ENCODE measurements at regions not wholly inside any gene's neighbourhood (a gene's known extent, or its start where the extent isn't known, plus 50 kb on each side); places are given as distances from the start of the nearest gene placed in this dataset.
"Not testable (repeated sequence)": the region's sequence is repeated elsewhere in the genome, so short reads cannot be mapped to it uniquely, and the experiment has no call there.

DNA sequence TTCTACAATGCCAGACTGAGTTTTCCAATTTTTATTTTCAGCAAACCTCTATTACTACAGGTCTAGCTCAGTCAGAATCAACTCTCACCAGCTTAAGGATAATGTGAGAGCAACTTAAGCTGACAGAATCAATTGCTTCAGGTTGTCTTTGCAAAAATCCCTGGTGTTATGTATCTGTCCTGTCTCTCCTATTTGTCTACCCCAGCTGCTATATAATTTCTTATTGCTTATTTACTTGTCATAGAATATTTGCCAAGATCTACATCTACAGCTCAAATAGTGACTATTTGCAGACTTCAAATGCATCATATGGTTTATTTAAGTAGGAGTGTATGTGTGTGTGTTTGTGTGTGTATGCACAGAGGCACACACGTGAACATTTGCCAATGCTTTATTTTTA, 54.1 kb downstream of the FOXG1 start:
- DNase-seq, result no peak

DNA sequence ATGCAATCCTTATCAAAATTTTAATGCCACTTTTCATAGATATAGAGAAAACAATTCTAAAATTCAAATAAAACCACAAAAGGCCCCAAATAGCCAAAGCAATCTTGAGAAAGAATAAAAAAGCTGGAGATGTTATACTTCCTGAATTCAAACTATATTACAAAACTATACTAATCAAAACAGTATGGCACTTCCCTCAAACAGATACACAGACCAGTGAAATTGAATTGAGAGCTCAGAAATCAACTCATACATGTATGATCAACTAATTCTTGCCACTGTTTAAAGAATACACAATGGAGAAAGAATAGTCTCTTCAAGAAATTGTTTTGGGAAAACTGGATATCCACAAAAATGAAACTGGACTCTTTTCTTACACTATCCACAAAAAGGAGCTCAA, 55.4 kb downstream of the FOXG1 start:
- no peak for DNase-seq

DNA sequence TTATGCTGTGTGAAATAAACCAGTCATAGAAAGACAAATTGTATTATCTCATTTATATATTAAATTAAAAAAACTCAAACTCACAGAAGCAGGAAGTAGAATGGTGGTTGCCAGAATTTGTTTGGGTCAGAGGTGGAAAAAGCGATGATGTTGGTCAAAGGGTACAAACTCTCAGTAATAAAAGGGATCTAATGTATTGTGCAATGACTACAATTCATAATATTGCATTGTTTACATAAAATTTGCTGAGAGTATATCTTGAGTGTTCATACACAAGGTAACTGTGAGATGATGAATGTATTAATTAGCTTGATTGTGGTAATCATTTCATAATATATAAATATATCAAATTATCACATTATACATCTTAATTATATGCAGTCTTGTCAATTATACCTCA, 56.7 kb downstream of the FOXG1 start:
- DNase-seq, result no peak

DNA sequence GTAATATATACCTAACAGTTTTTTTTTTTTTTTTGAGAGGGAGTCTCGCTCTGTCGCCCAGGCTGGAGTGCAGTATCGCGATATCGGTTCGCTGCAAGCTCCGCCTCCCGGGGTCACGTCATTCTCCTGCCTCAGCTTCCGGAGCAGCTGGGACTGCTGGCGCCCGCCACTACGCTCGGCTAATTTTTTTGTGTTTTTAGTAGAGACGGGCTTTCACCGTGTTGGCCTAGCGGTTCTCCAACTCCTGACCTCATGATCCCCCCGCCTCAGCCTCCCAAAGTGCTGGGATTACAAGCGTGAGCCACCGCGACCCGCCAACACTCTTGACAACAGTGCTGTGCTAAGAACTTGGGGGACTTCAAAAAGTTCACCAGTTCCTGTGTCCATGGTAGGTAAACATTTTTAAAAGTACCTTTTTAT, 63.5 kb downstream of the FOXG1 start:
- DNase-seq, result no peak

DNA sequence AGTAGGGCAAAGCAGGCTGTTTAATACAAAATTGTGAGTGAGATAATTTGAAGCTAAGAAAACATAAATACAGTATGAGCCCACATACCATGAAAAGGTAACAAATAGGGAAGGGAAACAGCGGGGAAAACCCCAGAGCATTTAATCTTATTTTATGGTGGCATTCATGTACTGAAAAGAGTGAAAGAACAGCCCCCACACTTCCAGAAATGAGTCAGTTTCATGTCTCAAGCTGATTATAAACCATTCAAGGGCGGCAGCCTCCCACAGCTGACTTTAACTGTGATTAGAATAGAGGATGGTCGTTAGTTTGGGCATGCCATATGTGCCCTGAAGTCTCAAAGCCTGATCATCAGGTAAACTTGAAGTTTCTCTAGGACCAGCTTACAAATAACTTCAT, 64.5 kb downstream of the FOXG1 start:
- no peak for DNase-seq

DNA sequence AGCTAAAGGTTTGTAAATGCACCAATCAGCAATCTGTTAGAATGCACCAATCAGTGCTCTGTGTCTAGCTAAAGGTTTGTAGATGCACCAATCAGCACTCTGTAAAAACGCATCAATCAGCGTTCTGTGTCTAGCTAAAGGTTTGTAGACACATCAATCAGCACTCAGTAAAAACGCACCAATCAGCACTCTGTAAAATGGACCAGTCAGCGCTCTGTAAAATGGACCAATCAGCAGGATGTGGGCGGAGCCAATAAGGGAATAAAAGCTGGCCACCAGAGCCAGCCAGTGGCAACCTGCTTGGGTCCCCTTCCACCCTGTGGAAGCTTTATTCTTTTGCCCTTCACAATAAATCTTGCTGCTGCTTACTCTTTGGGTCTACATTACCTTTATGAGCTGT, 76.0 kb downstream of the FOXG1 start:
- DNase-seq, result not testable (repeated sequence)

DNA sequence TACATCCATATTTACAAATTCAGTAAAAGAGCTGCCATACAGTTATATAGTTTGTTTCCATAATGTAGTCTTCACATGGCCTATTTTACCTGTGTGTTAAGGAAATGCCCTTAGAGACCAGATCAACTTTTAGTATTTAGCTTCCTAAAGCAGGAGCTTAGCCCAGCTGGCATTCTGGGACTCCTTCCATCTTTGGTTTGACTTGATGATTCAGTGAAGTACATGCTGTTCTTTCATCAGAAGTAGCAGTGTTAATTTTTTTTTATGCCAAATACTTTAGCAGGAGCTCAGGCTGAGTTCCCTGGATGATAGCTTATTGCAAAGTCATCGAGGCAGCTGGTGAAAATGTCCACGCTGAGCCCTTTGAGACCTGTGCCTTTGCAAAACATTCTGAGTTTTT, 101.0 kb downstream of the FOXG1 start:
- no peak for DNase-seq

DNA sequence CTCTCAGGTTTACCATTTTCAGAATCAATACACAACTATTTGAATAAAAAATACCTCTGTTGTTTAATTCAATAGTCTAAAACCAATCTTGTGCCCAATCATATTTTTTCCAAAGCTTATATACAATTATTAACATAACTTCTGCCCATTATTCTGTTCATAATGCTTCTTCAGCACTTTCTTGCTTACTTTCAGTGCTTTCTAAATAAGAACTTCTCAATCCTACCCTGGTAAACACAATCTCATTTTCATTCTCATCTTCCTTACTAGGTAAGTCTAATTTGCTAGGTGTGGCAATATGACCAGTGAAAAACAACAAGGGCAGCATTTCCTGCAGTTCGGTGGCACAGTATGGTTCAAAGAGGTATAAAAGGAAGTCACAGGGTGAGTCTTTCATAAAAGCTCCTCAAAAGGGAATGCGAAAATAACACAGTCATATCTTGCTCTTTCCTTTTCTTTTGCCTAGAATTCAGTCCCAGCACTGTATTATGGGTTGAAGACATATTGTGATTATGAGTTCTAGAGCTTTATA, 103.5 kb downstream of the FOXG1 start:
- no peak for DNase-seq

DNA sequence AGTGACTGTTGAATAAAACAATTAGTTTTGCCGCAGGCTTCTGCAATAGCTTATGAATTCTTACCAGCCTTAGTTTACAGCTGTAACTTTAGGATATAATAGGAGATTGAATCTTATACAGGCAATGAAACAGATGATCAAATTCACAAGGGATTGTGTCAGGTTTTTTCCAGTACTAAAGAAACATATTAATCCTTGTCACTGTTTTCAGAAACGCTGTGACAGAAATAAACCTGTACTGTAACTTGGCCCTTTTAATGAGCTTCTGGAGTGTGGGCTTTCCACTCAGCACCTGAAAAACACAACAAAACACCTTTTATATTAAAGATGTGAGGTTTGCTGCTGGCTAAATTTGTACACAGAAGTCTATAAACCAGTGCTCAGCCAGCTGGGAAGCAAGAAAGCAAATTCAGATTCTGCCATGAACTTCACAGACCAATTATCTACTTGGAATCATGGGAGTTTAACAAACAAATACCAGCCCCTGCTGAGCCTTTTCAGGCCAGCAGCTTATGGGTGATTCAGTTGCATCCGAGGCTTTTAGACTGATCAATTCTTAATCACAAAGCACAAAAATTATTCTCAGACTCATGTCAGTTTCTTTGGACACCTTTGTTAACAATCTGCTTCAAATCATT, 109.5 kb downstream of the FOXG1 start:
- no peak for DNase-seq

DNA sequence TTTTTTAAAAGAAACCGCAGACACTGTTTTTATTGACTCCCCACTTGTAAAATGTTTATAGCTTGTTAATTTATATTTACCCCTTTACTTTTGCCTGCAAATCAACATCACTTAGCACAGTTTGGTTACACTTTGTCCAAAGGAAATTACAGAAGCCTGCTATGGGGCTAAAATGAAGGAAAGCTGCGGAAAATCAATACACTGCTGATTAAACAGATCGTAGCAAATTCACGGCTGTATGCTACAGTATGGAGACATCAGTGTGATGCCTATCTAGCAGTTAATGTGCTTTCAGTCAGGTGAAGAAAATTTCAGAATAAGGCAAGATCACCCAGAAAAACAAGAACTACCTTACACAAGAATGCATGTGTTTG, 110.0 kb downstream of the FOXG1 start:
- DNase-seq, result no peak

DNA sequence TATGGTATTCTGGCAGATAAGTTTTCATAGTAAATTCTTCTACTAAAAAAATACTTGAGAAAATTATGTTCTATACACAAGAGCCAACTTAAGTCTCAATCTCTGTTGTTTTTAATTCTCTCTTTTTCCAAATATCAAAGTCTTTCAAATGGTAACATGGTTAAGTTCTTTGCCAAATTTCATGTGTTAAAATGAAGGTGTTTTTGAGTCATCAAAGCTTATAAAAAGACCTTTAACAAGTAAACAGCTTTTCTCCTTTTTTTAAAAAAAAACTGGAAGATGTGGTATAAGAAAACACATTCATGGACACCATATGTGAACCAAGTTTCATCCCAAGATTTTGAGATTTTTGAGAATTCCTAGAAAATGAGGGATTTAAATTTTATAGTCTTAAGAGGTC, 111.3 kb downstream of the FOXG1 start:
- no peak for DNase-seq

DNA sequence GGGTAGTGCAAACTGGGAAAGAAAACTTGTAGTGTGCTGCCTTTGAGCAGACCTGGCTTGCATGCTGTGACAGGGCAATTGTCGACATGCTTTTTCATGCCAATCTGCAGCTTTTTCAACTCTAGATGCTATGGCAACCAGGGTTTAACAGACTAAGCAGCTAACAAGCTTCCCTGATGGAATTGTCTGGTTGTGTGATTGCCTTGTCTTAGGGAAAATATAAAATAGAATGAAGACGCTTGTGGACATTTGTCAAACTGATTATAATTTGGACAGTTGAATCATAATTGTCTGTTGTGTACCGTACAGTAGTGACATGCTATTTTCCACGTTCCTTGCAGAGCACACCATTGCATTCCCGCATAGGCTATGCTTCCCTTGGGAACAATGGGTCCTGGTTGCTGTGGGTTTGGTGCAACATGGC, 113.0 kb downstream of the FOXG1 start:
- no peak for DNase-seq

DNA sequence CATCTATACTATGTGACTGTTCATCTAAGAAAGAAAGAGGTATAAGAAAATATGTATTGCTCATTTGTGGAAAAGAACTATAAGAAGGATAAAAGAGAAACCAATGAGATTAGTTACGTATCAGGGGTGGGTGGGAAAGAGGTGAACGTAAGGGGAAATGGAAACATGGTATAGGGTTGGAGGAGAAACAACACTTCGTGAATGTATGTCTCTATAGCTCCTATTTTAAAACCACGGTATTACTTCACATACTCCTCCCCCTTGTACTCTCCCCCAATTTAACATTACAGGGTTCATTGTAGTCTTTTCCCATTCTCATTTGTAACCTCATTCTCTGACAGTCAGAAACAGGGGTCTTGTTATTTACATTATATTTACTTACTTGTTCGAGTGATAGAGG, 120.4 kb downstream of the FOXG1 start:
- DNase-seq, result no peak

DNA sequence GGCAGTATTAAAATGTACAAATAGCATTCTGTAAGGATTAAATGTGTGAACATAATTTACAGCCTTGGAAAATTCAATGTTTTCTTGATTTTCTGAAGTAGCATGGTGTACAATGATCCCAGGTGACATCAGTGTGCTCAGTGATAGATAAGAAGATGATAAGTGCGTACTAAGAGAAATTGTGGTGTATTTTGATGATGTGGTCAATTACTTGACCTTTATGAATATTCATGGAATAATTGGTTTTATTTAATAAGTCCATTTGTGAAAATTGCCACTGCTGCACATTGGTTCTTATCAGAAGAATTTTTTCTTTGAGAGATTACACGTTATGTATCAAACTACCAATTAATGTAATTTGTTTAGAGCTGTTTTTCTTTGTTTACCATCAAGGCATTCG, 128.8 kb downstream of the FOXG1 start:
- no peak for DNase-seq

DNA sequence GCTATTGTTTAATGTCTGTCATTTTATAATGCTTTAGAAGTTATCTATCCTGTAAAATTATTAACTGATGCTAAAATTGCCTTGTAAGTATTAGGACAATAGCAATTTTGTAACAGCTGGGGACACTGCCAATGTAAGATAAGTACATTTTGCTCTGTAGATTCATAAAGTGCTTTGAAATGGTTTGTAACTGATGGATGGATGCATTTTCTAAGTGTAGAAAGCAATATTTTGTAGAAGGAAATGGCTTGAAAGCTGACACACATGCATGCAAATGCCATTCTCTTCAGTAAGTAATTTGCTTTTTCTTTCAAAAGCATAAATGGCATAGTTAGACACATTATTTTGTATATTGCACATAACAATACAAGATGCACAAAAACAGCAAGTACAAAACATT, 129.8 kb downstream of the FOXG1 start:
- DNase-seq, result no peak

DNA sequence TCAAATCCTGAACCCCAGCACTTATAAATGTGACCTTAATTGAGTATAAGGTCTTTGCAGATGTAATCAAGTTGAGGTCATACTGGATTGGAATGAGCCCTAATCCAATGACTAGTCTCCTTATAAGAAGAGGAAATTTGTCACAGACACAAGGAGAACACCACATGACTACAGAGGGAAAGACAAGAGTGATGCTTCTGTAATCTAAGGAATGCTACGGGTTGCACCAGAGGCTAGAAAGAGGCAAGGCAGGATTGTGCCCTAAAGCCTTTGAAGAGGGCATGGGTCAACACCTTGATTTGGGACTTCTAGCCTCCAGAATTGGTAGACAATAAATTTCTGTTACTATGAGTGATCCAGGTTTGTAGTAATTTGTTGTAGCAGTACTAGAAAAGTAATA, 135.0 kb downstream of the FOXG1 start:
- DNase-seq, result no peak

DNA sequence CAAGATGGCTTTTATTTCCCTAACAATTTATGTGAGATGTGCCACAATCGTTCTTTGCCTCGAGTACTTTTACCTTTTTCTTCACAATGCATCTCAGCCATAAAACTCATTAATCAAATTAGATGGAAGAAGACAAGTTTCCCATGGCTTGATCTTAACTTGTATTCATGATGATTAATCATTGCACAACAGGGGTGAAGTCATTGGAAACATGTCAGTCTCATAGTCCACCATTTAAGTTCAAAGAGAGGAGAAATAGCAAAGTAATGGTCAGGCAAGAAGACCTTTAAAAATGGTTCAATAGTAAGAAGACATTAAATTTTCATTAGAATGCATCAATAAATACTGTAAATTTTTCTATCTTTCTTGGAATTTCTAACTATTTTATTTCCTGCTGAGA, 136.3 kb downstream of the FOXG1 start:
- DNase-seq, result no peak

DNA sequence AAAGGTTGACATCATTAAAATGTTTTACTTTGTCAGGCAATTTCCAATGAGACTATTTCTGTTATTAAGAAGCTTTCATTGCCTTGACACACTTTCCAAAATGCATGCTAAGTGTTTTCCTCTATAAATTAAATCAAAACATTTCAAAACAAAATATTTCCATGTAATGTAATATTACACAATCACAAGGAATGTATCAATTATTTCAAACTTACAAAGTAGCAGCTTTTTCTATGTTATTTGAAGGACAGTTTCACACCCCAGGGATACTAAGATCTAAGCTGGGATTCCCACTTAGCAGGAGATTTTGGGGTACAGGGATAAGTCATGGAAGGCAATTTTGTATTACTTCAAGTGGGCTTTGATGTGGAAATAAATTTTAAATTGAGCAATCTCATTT, 144.9 kb downstream of the FOXG1 start:
- DNase-seq, result no peak

DNA sequence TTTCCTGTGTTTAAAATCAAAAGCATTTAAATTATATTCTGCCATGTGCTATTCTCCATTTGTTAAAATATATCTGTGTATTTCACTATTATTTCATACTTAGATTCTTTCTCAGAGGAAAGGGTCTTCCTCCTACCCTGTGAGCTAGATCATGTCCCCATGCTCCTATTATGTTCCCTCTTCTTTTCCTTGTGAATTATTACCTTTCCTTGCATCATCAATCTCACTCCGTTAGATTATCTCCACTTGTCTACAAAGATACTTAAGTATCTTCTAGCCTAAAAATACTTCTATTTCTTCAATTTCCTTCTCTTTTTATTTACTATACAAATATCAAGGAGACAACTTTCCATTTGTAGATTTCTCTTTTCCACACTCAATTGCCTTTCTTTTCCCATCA, 146.5 kb downstream of the FOXG1 start:
- DNase-seq, result no peak

DNA sequence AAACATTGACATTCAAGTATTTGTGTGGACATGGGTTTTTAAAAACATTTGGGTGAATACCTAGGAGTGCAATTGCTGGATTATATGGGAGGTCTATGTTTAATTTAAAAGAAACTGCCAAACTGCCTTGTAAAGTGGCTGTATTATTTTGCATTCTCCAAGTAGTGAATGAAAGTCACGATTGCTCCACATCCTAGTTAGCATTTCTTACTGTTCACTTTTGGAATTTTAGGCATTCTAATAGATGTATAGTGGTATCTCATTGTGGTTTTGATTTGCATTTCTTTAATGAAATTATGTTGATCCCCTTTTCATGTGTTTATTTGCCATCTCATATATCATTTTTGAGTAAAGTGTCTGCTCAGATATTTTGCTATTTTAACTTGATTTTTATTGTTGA, 159.5 kb downstream of the FOXG1 start:
- DNase-seq, result no peak

DNA sequence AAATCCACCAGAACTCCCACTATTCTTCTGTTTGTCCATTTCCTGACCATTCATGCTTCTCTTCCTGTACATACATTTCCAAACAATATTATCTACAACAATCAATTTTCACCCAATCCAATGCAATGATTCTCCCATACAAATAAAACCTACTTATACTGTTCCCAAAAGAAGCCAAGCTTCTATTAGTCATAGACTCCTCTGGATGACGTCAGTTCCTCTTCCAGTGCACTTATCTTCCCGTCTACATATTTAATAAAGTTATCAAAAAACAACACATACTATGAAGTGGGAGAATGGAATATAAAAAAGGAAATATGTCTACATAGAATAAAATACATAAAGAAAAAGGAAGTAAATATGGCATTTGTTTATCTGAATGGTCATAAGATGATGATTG, 165.4 kb downstream of the FOXG1 start:
- DNase-seq, result no peak

DNA sequence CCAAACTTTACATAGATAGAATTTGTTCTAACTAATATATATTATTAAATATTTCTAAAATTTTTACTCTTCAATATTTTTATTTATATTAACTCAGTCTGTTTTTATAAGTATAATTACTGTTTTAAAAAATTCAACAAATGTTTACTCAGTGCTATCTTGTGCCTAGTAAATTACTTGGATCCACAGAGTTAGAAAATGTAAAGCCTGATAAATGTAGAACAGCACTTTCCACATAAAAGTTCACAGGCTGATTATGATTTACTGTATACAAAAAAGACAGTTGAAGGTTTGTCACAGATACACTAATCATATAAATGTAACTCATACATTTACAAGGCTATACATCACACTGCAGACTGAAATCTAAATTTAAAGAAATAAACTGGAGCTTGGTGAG, 170.0 kb downstream of the FOXG1 start:
- DNase-seq, result no peak

DNA sequence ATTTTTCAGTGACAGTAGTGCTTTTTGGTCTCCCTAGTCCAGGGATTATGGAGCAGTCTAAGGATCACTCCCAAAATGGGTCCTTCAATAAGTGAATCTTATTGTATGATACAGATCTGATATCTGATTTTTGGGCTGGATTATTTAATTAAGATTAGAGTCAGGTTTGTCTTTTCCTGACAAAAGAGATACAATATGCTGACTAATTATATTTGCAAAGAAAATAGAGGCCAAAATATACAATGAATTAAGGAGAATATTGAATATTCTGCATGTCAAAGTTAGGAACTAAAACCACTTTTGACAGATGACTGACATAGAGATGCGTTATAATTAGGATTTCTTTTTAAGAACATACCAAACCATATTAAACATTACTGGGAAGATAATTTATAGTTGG, 175.2 kb downstream of the FOXG1 start:
- DNase-seq, result no peak

DNA sequence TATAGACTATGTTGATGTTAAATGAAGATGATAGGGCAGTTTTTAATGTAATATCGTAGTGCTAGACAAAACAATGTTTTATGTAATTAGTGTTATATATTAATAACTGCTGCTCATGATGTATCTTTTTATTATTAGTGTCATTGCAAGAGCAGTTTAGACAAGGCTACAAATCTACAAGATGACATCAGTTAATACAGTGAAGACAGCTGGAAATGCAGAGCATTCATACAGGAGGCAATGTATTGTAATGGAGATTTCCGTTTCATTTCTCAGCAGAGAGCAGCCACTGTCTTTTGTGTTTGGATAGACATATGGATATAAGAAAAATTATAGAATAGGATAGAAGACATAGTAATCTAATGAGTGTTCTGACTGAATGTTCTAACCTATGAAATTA, 178.0 kb downstream of the FOXG1 start:
- no peak for DNase-seq

DNA sequence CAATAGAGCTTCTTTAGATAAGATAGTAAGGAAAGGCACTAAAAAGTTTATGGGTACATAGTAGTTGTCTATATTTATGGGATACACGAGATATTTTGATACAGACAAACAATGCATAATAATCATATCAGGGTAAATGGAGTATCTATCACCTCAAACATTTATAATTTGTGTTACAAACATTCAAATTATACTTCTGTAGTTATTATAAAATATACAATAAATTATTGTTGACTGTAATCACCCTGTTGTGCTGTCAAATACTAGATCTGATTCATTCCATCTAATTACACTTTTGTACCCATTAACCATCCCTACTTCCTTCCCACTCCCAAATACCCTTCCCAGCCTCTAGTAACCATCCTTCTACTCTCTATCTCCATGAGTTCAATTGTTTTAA, 179.7 kb downstream of the FOXG1 start:
- no peak for DNase-seq

DNA sequence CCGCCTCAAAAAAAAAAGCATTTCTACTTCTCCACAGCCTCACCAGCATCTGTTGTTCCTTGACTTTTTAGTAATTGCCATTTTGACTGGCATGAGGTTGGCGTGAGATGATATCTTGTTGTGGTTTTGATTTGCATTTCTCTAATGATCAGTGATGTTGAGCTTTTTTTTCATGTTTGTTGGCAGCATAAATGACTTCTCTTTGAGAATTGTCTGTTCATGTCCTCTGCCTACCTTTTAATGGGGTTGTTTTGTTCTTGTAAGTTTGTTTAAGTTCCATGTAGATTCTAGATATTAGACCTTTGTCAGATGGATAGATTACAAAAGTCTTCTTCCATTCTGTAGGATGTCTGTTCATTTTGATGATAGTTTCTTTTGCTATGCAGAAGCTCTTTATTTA, 182.9 kb downstream of the FOXG1 start:
- no peak for DNase-seq
